ENCODE measurements at regions not wholly inside any gene's neighbourhood (a gene's known extent, or its start where the extent isn't known, plus 50 kb on each side); places are given as distances from the start of the nearest gene placed in this dataset.

GRCh38 chr7:52297128-52297527 is 738.3 kb upstream of the POM121L12 start:
- no peaks in the 10 kb centered on the region for H3K9me3 ChIP-seq (ENCODE audit: low read depth)
- Mint-ChIP-seq H3K4me1 (peaks cover 3% of the 10 kb centered on the region), H3K27ac (no peak overlapping the region), H3K27me3 (ENCODE audit: insufficient read depth, low read depth) (no peaks in the 10 kb centered on the region), H3K4me3 (no peak overlapping the region), H3K9me3 (peaks cover 10% of the 10 kb centered on the region), H3K36me3 (no peaks in the 10 kb centered on the region)
- H3K4me3 ChIP-seq: no peak overlapping the region
- no peaks in the 10 kb centered on the region for H3K79me2 ChIP-seq (ENCODE audit: low read depth)
- H3K4me2 ChIP-seq: no peak overlapping the region
- H3K36me3 ChIP-seq: no peaks in the 10 kb centered on the region
- no peaks in the 10 kb centered on the region for H3K4me1 ChIP-seq
- no peak for TF ChIP-seq EZH2phosphoT487 (IDR thresholded peaks at IDR 0.05)
- TF ChIP-seq CTCF (IDR thresholded peaks at IDR 0.05): no peak
- no peak for TF ChIP-seq EZH2 (IDR thresholded peaks at IDR 0.05)
- H3K27me3 ChIP-seq: no peaks in the 10 kb centered on the region
- H2AFZ ChIP-seq (replicated peaks): no peak overlapping the region
- H3F3A ChIP-seq (ENCODE audit: low read depth): peaks cover under 1% of the 10 kb centered on the region
- H3K9ac ChIP-seq: no peak overlapping the region
- H3K27ac ChIP-seq: no peak overlapping the region
- no peaks in the 10 kb centered on the region for H4K20me1 ChIP-seq (ENCODE audit: low read depth)
- no peak for DNase-seq (ENCODE audit: low spot score)

GRCh38 chr7:52294942-52295341 is 740.5 kb upstream of the POM121L12 start:
- H3K9ac ChIP-seq: no peak overlapping the region
- no peak overlapping the region for H2AFZ ChIP-seq (replicated peaks)
- Mint-ChIP-seq H3K27me3 (ENCODE audit: insufficient read depth, low read depth) (no peaks in the 10 kb centered on the region), H3K27ac (no peak overlapping the region), H3K9me3 (peaks cover 2% of the 10 kb centered on the region), H3K4me3 (no peak overlapping the region), H3K4me1 (no peaks in the 10 kb centered on the region), H3K36me3 (no peaks in the 10 kb centered on the region)
- H3K27ac ChIP-seq: no peak overlapping the region
- H4K20me1 ChIP-seq (ENCODE audit: low read depth): no peaks in the 10 kb centered on the region
- no peak overlapping the region for H3K4me3 ChIP-seq
- H3K9me3 ChIP-seq (ENCODE audit: low read depth): no peaks in the 10 kb centered on the region
- TF ChIP-seq CTCF (IDR thresholded peaks at IDR 0.05): no peak
- no peak for TF ChIP-seq EZH2 (IDR thresholded peaks at IDR 0.05)
- TF ChIP-seq EZH2phosphoT487 (IDR thresholded peaks at IDR 0.05): no peak
- H3K36me3 ChIP-seq: no peaks in the 10 kb centered on the region
- DNase-seq (ENCODE audit: low spot score): no peak
- no peaks in the 10 kb centered on the region for H3K79me2 ChIP-seq (ENCODE audit: low read depth)
- no peaks in the 10 kb centered on the region for H3K4me1 ChIP-seq
- no peak overlapping the region for H3K4me2 ChIP-seq
- no peaks in the 10 kb centered on the region for H3K27me3 ChIP-seq
- no peaks in the 10 kb centered on the region for H3F3A ChIP-seq (ENCODE audit: low read depth)

GRCh38 chr7:52289247-52289646 is 746.2 kb upstream of the POM121L12 start:
- Histone ChIP-seq H3K4me1 (no peaks in the 10 kb centered on the region), H4K20me1 (ENCODE audit: low read depth) (no peaks in the 10 kb centered on the region), H3K79me2 (ENCODE audit: low read depth) (no peaks in the 10 kb centered on the region), H3K36me3 (no peaks in the 10 kb centered on the region), H3K9me3 (ENCODE audit: low read depth) (no peaks in the 10 kb centered on the region), H3K4me2 (no peak overlapping the region), H2AFZ (replicated peaks) (no peak overlapping the region), H3K4me3 (no peak overlapping the region), H3K9ac (no peak overlapping the region), H3K27me3 (no peaks in the 10 kb centered on the region), H3F3A (ENCODE audit: low read depth) (no peaks in the 10 kb centered on the region), H3K27ac (no peak overlapping the region)
- H3K36me3 Mint-ChIP-seq: no peaks in the 10 kb centered on the region
- peaks cover 1% of the 10 kb centered on the region for H3K9me3 Mint-ChIP-seq
- H3K4me1 Mint-ChIP-seq: peaks cover 10% of the 10 kb centered on the region
- no peak overlapping the region for H3K4me3 Mint-ChIP-seq
- H3K27ac Mint-ChIP-seq: no peak overlapping the region
- DNase-seq (ENCODE audit: low spot score): no peak
- TF ChIP-seq EZH2phosphoT487 (IDR thresholded peaks at IDR 0.05) (no peak), EZH2 (IDR thresholded peaks at IDR 0.05) (no peak), CTCF (IDR thresholded peaks at IDR 0.05) (no peak)
- H3K27me3 Mint-ChIP-seq (ENCODE audit: insufficient read depth, low read depth): no peaks in the 10 kb centered on the region

Data from neural progenitor cell (in vitro differentiated cells).